SHP77 treated with DMSO at 0.1 percent for 48 hours (cell line): ENCODE measurements at regions not wholly inside any gene's neighbourhood (a gene's known extent, or its start where the extent isn't known, plus 50 kb on each side); places are given as distances from the start of the nearest gene placed in this dataset.

ENCODE experiments used
- DNase-seq: peaks from one replicate; lab custom pipeline; 2025; lab: John Stamatoyannopoulos, UW

DNA sequence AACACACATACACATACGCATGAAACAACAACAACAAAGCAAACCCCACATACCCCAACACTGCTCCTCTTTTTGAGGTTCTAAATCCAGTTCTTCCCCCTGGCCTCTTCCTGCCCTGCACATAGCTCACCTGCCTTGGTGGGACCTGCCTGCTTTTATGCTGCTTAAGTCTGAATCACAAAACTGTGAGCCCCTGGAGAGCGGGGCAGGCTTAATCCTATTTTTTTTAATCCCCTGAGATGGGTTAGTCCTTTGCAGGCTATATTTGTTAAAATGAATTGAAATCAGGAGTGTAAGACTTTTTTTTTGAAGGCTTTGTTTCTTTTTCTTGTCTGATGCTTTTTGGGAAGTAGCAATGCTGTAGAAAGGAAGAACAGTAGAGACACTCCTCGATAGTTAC lies 84.6 kb upstream of the MAX start:
- no peak for DNase-seq

DNA sequence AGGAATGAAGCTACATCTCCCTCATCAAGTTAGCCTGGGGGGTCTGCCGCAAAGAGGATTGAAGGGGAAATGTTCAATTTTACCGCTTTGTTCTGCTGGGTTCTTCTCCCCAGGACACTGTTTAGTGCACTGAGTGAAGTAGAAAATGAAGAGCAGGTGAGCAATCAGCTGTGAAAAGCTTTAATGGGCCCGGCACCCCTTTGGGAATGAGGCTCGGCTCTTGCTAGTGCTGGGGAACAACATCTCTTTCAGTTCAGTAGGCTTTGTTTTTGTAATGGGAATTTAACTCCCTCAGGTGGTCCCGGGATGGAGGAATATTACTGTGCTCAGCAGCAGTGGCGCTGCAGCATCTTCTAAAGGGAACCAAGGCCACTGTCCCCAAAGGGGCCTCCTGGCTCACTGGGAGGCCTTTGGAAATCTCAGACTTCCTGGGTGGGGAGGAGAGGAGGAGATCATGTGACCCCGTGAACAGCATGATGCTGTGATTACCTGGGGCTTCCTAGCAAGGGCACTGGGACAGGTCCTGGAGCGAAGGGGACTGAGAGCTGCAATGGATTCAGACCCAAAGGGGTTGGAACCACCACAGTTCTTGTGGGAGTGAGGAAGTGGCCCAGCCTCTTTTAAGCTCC lies 85.2 kb upstream of the MAX start:
- no peak for DNase-seq

DNA sequence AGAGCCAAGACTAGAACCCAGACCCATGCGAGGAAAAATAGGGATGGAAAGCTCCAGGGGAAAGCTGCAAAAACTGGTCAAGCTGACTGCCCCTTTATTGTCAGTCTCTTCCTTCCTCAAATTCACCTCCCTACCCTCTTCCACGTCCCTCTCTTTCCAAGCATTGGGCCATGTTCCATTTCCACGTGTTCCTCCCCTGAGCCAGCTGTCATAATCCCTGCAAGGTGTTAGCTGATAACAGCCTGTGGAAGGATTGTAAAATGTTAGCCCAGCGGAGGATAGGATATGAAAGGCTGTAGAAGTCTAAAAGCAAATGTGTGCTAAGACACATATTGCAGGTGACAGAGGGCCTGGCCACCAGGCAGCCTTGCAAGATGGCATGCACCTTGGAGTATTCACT lies 88.0 kb upstream of the MAX start:
- DNase-seq: no peak

DNA sequence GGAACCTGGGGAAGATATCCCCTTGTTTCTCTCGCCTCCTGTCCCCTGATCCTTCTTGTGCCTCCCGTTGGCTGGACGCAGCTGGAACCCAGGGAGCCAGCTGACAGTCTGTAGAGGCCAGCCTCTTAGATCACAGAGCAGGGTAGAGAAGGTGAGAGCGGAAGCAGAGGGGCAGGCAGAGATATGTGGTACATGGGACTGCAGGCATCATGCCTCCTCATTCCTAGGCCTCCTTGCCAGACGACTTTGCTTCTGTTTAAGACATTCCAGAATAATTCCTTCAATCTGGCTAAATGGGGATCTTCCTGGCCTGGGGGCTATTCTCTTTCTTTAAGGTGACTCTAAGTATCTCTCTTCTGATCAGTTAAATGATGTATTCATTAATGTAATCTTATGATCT lies 89.4 kb upstream of the MAX start:
- no peak for DNase-seq

DNA sequence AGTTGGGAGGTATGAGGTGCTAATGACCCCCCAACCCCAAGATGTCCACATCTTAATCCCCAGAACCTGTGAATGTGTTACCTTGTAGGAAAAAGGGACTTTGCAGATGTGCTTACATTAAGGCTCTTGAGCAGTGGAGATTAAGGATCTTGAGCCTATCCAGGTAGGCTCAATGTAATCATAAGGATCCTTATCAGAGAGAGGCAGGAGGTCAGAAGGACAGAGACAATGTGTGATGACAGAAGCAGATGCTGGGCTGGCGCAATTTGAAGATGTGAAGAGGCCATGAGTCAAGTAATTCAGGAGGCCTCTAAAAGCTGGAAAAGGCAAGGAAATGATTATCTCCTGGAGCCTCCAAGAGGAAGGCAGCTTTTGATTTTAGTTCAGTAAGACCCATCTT lies 90.4 kb upstream of the MAX start:
- no peak for DNase-seq

DNA sequence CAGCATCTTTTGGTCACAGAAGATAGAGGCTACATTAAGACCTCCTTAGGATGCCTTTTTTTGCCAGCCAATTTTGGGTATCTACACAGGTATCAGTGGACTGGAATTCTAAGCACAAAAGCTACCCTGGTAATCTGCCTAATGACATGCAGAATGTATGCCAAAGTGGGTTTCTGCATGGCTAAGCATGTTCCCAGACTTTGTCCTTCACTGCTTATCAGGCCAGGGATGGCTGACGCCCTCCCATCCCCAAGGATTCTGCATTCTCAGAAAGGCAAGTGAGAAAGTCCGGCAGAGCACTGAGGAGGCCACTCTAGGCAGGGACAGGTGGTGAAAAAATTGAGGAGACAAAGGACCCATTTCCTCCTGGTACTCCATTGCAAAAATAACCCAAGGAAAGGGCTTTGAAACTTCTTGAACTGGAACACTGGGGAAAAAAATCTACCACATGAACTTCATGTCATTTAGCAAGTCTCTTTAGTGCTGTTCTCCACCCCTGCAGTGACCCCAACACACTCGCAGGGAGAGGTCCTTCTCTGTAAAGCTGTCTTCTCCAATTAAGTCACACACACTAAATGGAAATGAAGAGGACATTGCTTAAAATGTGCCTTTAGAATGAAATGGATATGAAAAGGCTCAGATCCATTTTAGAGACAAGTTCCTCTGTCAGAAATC lies 91.7 kb upstream of the MAX start:
- no peak for DNase-seq

DNA sequence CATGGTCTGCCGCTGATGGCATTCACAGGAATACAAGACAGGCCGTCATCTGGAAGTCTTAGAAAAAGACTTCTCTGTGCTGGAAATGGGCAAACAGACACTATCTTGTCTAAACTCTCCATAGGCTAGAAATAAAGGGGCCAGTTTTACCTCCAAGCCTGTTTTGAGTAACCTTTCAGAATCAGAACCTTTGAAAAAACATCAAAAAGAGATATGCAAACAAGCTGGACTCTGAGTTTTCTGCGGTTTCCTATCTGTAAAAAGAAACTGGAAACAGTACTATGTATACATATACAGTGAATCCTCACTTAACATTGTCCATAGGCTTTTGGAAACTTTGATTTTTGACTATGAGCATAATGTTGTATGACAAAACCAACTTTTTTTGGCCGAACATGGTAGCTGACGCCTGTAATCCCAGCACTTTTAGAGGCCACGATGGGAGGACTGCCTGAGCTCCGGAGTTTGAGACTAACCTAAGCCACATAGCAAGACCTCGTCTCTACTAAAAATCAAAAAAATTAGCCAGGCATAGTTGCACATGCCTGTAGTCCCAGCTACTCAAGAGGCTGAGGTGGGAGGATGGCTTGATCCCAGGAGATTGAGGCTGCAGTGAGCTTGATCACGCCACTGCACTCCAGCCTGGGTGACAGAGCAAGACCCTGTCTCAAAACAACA lies 92.9 kb upstream of the MAX start:
- no peak for DNase-seq

DNA sequence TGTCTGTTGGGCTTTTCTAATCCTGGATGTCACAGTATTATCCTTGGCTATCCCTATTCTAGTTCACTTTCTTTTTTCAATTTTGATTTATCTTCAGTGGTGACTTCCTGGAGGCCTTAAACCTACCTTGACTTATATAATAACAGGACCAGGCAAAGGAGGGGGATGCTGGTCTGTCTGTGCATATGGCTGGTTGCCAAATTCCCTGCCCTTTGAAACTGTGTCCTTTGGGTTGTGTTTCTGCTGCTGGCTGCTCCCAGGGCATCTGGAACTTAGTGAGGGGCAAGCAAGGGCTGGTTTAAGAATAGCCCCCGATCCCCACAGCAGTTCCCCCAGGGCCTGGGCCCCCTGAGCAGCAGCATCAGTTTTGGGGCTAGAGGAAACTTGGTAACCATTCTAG lies 96.0 kb upstream of the MAX start:
- no peak for DNase-seq

DNA sequence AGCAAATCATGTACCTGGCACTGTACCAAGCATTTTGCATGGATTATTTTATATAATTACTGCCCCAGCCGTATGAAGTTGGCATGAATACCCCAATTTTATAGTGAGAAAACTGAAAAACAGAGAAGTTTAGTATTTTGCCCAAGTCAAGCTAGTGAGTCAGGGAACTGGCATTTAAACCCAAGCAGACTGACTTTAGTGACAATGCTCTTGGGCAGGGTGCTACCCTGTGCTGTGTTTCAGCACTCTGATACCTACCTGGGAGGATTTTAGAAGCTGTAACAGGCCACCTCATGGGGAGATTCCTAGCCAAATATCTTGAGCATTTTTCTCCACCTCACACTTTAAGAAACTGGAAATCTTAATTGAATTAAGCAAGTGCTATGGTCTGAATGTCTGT lies 98.1 kb upstream of the MAX start:
- no peak for DNase-seq

DNA sequence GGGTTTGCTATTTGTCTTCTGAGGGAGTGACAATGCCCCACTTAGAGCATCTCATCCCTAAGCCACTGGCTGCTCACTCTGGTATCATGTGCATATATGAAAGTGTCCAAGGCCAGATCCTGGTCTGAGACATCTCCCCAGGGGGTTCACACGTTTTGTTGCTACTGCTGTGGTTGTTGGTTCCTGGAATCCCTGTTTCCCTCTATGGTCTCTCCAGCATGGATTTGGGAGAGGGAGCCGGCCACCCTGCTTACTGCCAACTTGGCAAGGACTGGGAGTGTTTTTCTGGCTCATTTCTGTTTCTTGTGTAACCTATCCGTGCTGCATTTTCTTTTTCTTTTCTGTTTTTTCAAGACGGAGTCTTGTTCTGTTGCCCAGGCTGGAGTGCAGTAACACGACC lies 101.3 kb upstream of the MAX start:
- no peak for DNase-seq

DNA sequence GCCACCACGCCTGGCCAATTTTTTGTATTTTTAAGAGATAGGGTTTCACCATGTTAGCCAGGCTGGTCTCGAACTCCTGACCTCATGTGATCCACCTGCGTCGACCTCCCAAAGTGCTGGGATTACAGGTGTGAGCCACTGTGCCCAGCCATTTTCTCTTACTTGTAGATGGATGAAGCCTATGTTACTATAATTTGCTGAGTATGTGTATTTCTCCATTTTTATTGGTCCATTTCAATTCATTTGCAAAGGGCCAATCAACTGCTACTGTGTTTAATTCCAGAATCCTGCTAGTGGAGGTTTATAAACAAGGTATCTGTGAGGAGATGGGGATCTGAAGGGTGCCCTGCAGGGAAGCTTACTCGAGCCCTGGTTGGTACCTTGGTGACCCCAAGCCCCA lies 101.7 kb upstream of the MAX start:
- no peak for DNase-seq

DNA sequence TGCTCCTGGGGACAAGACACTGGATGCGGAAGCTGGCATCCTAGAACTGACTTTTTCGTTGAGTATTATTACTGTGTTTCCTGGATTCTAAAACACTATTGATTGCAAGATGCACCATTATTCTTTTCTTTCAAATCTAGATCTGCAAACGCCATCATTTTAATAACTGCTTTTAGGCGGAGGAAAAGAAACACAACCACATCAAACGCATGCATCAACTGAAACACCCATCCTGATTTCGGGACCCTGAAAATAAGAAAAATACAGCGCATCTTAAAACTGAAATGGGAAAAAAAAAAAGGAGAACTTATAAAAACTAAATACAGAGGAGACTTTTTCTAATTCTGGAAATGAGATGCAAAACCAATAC lies 103.7 kb upstream of the MAX start:
- DNase-seq: no peak

DNA sequence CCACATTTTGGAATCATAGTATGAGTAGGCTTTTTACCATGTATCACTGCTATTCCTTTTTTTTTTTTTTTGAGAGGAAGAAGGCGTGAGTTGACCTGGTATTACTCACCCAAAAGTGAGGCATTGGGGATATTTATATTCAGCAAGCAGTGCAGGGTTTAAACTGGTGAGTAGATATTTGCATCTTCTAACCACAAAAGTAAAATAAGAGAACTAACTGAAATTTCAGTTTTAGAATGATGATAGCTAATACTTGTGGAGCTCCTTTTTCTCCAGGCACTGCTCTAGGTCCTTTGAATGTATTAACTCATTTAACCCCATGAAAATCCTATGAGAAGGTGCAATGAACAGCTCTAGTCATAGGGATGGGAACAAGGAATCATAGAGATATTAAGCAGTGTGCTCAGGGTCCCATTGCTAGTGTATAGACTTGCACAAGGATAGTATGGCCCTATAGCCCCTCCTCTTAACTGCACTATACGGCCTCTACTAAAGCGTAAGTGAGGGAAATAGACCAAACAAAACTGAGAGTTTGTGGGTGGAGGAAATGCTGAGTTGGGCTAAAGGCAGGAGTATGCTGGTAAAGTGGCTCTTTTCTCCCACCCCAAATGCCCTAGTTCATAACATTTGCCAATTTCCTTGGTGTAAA lies 104.3 kb upstream of the MAX start:
- no peak for DNase-seq

DNA sequence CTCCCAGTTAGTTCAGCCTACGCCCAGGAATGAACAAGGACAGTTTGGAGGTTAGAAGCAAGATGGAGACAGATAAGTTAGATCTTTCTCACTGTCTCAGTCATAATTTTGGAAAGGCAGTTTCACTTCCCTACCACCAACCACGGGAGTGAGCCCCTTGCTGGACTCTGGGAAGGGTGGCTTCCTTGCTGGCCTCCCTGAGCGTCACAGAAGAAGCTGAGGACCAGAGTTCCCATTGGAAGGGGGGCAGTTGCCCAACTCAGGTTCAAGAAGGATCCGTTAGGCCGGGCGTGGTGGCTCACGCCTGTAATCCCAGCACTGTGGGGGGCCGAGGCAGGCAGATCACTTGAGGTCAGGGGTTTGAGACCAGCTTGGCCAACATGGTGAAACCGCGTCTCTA lies 106.2 kb upstream of the MAX start:
- no peak for DNase-seq

DNA sequence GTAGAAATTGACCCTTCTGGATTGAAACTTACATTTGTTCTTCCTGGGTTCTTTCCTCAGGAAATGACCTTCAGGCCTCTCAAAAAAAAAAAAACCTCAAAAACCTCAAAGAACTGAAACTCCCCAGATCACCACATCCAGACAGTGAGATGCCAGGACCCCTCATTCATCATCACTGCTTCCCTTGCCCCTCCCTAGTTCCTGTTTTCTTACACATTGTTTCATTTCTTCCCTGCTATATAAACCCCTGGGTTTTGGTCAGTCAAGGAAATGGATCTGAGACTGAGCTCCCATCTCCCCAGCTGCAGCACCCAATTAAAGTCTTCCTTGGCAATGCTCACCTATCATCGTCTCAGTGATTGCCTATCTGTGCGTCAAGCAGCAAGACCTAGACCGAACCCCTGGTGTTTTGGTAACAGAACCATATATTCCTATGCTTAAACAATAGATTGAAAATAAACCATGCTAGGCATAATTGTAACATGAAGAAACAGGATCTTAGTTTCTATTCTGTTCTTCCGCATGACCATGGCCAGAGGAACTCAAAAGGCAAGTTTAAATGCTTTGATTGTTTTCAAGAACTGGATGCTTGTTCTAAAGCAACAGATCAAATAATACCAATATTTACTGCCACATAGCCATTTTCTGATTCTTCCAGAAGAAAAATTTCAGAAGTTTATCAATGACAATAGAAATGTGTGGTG lies 108.0 kb upstream of the MAX start:
- no peak for DNase-seq

DNA sequence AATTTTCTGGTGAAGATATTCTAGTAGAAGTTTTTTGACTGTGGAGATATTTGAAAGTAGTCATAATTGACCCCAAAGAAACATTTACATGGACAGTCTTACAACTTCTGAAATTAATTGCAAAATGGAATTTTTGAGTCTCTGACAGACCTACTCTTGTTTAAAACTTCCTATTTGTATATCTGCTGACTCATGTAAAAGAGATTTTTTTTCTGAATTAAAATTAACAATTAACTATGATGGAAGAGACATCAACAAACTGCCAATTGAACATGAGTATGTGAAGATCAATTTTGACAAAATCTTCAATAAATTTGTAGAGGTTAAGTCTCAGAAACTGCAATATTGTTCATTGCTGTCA lies 108.5 kb upstream of the MAX start:
- no peak for DNase-seq

DNA sequence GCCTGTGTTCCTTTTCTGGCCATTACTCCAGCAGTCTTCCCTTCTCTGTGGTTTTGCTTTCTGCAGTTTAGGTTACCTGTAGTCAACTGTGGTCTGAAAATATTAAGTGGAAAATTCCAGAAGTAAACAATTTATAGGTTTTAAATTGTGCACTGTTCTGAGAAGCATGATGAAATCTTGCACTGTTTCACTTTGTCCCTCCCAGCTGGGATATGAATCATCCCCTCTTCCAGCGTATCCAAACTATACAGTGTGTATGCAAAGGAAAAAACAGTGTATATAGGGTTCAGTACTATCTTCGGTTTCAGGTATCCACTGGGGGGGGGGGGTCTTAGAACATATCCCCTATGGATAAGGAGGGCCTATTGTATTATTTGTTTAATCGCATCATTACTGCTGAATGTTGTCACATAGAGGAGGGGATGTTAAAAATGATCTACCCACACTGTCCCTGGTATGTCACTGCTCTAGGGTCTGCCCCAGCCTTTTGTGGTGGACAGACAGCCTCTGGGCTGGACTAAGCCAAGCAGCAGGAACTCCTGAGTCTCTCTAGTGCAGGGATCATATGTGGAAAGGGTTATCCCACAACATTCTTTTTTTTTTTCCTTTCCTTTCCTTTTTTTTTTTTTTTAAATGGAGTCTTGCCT lies 109.1 kb upstream of the MAX start:
- no peak for DNase-seq

DNA sequence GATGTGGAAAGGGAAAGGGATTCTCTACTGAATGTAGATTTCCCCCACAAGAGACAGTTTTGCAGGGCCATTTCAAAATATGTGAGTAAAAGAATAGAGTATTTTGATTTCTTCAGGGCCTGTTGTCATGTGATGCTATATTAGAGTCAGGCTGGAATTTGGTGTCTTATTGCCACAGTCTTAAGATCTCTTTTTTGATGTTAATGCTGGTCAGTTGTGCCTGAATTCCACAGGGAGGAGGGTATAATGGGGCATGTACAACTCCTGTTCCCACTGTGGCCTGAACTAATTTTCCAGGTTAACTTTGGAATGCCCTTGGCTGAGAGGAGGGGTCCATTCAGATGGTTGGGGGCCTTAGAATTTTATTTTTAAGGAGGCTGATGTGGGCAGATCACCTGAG lies 111.0 kb upstream of the MAX start:
- no peak for DNase-seq

DNA sequence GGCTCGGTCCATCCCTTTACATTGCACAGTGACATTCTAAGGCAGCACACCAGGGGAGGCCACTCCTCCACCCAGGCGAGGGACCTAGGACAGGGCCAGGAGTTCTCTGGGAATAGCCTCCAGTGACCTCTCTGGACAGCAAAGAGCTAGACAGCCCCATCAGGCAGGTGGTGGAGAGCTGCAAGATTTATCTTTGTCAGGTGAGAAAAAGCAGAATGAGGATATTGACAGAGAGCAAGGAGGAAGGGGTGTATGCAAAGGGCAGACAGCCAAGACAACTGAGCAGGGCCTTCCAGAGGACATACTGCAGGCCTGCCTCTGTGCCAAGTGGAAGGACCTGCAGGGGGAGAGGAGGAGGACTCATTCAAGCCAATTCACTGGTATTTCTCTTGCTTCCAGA lies 112.4 kb upstream of the MAX start:
- no peak for DNase-seq

DNA sequence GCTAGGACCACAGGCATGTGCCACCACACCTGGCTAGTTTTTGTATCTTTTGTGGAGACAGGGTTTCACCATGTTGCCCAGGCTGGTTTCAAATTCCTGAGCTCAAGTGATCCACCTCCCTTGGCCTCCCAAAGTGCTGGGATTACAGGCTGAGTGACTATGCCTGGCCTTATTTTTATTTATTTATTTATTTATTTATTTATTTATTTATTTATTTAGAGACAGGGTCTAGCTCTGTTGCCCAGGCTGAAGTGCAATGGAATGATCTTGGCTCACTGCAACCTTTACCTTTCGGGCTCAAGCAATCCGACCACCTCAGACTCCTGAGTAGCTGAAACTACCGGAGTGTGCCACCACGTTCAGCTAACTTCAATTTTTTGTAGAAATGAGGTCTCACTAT lies 117.0 kb upstream of the MAX start:
- no peak for DNase-seq

DNA sequence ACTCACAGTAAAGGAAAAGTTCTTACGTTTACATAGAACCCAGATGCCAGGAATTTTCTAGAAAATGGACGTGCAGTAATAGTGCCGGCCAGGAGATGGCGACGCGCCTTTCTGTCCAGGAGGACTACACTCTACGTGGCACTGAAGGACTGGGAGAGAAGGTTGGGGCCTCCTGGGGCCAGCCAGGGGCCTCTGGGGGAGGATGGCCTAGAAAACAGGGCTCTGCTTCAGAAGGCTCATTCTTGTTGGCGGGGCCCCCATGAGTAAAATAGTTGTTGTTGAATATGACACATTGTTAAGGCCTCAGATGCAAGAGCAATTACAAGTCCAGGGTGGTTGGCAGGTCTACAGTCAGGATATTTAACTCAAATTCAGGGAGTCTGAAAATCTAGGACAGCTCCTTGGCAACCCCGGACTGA lies 120.1 kb upstream of the MAX start:
- DNase-seq: peak; percentile 17

DNA sequence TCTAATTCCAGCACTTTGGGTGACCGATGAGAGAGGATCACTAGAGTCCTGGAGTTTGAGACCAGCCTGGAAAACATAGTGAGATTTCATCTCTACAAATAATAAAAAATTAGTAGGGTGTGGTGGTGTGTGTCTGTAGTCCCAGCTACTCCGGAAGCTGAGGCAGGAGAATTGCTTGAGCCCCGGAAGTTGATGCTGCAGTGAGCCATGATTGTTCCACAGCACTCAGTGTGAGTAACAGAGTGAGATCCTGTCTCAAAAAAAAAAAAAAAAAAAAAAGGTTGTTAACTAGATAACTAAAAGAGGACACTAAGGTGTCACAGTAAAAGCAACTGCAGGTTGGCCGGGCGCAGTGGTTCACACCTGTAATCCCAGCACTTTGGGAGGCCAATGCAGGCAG lies 121.3 kb upstream of the MAX start:
- no peak for DNase-seq
